Neuron (in vitro differentiated cells): ENCODE measurements at regions not wholly inside any gene's neighbourhood (a gene's known extent, or its start where the extent isn't known, plus 50 kb on each side); places are given as distances from the start of the nearest gene placed in this dataset.

Experiments
- H2AFZ ChIP-seq: one replicate; pipeline ENCODE4 v1.6.1; 2013; ENCODE audit warnings: low read depth, mild to moderate bottlenecking, inconsistent platforms, low read length, moderate library complexity
- H3K27me3 ChIP-seq: one replicate; pipeline ENCODE4 v1.6.1; 2013; ENCODE audit warnings: low read length; ENCODE audit not compliant: insufficient read depth
- H3K36me3 ChIP-seq: one replicate; pipeline ENCODE4 v1.6.1; 2013; ENCODE audit warnings: low read length; ENCODE audit not compliant: insufficient read depth
- H3K4me1 ChIP-seq: one replicate; pipeline ENCODE4 v1.6.1; 2013; ENCODE audit warnings: low read length; ENCODE audit not compliant: insufficient read depth
- H3K4me3 ChIP-seq: 2 replicates; pipeline ENCODE4 v1.5.1; 2013; ENCODE audit warnings: mild to moderate bottlenecking, low read length, moderate library complexity
- H3K9me3 ChIP-seq: one replicate; pipeline ENCODE4 v1.6.1; 2013; ENCODE audit warnings: low read length

DNA sequence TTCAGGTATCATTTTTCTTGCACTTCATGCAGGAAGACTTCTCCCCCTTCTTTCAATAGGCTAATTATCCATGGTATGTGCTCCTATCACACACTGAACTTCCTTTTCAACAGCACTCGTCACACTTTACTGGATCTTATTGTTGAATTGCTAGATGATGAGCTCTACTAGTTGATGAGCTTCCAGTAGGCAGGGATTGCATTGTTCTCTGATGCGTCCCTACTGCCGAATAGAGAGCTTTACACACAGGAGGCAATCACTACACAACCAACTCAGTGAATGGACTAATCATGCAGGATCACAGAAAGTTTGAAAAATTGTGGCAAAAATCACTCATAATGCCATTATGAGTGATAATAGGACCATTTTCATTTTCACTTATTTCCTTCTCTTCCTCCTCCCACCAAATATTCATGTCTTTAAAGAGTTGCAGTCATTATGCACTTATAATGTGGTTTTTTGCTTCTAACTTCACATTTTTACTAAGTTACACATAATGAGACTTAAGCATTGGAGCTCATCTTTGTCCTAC lies 128.1 kb upstream of the ZNF648 start:
- Histone ChIP-seq H3K27me3 (no peaks in the 10 kb centered on the region), H3K36me3 (no peaks in the 10 kb centered on the region), H2AFZ (no peak overlapping the region), H3K4me1 (peaks cover 13% of the 10 kb centered on the region), H3K4me3 (no peak overlapping the region), H3K9me3 (no peaks in the 10 kb centered on the region)

GRCh38 chr1:182186757-182187146 lies 125.2 kb upstream of the ZNF648 start:
- Histone ChIP-seq H3K4me1 (peaks cover 13% of the 10 kb centered on the region), H3K36me3 (no peaks in the 10 kb centered on the region), H3K27me3 (no peaks in the 10 kb centered on the region), H2AFZ (no peak overlapping the region), H3K9me3 (no peaks in the 10 kb centered on the region), H3K4me3 (no peak overlapping the region)

- H3K9me3 ChIP-seq = no peaks in the 10 kb centered on the region
- H3K4me1 ChIP-seq = peaks cover 13% of the 10 kb centered on the region
- H3K4me3 ChIP-seq = no peak overlapping the region
- H3K36me3 ChIP-seq = no peaks in the 10 kb centered on the region
- H3K27me3 ChIP-seq = no peaks in the 10 kb centered on the region
- no peak overlapping the region for H2AFZ ChIP-seq
Observed at GRCh38 chr1:182185842-182186756, 124.6 kb upstream of the ZNF648 start.

- Histone ChIP-seq H2AFZ (no peak overlapping the region), H3K4me1 (peaks cover 13% of the 10 kb centered on the region), H3K27me3 (no peaks in the 10 kb centered on the region), H3K9me3 (no peaks in the 10 kb centered on the region), H3K4me3 (no peak overlapping the region), H3K36me3 (no peaks in the 10 kb centered on the region)
Observed at GRCh38 chr1:182185136-182185535, 123.6 kb upstream of the ZNF648 start.

DNA sequence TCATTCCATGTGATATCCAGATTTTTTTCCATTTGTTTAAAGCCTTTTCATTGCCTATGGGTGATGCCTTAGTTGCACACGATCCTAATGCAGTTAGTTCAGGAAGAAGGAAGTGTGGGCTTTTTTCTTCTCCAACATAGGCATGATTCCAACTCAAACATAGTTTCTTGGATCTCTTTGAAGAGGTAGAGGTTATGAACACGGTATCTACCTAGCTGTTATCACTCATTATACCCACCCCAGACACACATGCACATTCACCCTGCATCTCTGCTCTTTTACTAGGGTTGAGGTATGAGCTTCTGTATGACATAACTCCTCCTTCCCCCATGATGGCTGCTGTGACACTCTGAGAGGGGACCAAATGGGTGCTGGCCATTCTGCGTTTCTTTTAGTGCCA lies 122.1 kb upstream of the ZNF648 start:
- no peaks in the 10 kb centered on the region for H3K9me3 ChIP-seq
- H3K4me3 ChIP-seq = no peak overlapping the region
- H3K27me3 ChIP-seq = no peaks in the 10 kb centered on the region
- H3K4me1 ChIP-seq = peaks cover 13% of the 10 kb centered on the region
- no peaks in the 10 kb centered on the region for H3K36me3 ChIP-seq
- H2AFZ ChIP-seq = no peak overlapping the region

- Histone ChIP-seq H3K36me3 (no peaks in the 10 kb centered on the region), H3K4me3 (no peak overlapping the region), H2AFZ (no peak overlapping the region), H3K27me3 (no peaks in the 10 kb centered on the region), H3K4me1 (peaks cover 13% of the 10 kb centered on the region), H3K9me3 (no peaks in the 10 kb centered on the region)
Observed at GRCh38 chr1:182182311-182182710, 120.8 kb upstream of the ZNF648 start.

GRCh38 chr1:182181167-182181572 lies 119.7 kb upstream of the ZNF648 start:
- H3K4me3 ChIP-seq = no peak overlapping the region

DNA sequence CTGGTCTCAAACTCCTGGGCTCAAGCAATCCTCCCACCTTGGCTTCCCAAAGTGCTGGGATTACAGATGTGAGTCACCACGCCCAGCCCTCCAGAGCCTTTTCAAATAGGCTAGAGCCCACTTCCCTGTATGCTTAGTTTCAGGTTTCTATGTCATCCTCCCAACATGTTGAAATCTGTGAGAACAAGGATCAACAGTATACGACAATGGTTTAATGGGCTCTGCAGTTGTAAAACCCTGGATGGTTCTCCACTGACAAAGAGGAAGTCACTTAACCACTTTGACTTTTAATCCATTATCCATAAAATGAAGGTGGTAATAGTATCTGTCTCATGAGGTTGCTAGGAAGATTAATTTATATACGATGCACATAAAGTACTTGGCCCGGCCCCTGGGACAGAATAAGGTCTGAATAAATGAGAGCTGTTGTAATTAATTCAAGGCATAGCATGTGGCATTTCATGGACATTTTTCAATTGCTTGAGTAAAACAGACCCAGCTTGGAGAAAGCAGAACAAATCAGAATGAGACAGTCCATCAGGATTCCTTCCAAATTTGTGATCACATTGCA lies 113.9 kb upstream of the ZNF648 start:
- no peak overlapping the region for H2AFZ ChIP-seq
- H3K4me3 ChIP-seq = no peak overlapping the region
- H3K27me3 ChIP-seq = no peaks in the 10 kb centered on the region
- no peaks in the 10 kb centered on the region for H3K4me1 ChIP-seq
- H3K9me3 ChIP-seq = no peaks in the 10 kb centered on the region
- H3K36me3 ChIP-seq = no peaks in the 10 kb centered on the region

More at GRCh38 chr1:182181167-182181572, 119.7 kb upstream of the ZNF648 start:
- no peaks in the 10 kb centered on the region for H3K36me3 ChIP-seq
- no peak overlapping the region for H2AFZ ChIP-seq
- H3K4me1 ChIP-seq = peaks cover 7% of the 10 kb centered on the region
- H3K27me3 ChIP-seq = no peaks in the 10 kb centered on the region
- no peaks in the 10 kb centered on the region for H3K9me3 ChIP-seq

DNA sequence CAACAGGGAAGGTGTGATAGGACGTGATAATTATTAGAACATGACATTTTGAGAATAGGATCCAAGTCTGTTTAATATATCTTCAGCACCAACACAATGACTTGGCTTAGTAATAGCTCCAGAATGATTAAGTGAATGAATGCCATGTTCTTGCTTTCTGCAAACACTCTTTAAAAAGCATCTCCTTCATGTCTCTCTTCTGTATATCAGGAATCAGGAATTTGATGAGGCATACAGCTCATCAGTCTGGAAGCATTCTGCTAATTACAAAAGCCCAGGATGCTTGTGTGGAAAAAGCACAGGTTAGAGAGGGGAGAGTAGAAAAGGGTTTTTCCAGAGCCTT lies 113.0 kb upstream of the ZNF648 start:
- Histone ChIP-seq H3K9me3 (no peaks in the 10 kb centered on the region), H3K27me3 (no peaks in the 10 kb centered on the region), H2AFZ (no peak overlapping the region), H3K4me1 (no peaks in the 10 kb centered on the region), H3K4me3 (no peak overlapping the region), H3K36me3 (no peaks in the 10 kb centered on the region)

- no peaks in the 10 kb centered on the region for H3K27me3 ChIP-seq
- H3K4me1 ChIP-seq = no peaks in the 10 kb centered on the region
- H3K4me3 ChIP-seq = no peak overlapping the region
- H3K9me3 ChIP-seq = no peaks in the 10 kb centered on the region
- H3K36me3 ChIP-seq = no peaks in the 10 kb centered on the region
- H2AFZ ChIP-seq = no peak overlapping the region
Observed at GRCh38 chr1:182173808-182174512, 112.4 kb upstream of the ZNF648 start.

GRCh38 chr1:182172699-182173098 lies 111.2 kb upstream of the ZNF648 start:
- Histone ChIP-seq H3K4me1 (no peaks in the 10 kb centered on the region), H3K27me3 (no peaks in the 10 kb centered on the region), H2AFZ (no peak overlapping the region), H3K36me3 (no peaks in the 10 kb centered on the region), H3K9me3 (no peaks in the 10 kb centered on the region), H3K4me3 (no peak overlapping the region)

DNA sequence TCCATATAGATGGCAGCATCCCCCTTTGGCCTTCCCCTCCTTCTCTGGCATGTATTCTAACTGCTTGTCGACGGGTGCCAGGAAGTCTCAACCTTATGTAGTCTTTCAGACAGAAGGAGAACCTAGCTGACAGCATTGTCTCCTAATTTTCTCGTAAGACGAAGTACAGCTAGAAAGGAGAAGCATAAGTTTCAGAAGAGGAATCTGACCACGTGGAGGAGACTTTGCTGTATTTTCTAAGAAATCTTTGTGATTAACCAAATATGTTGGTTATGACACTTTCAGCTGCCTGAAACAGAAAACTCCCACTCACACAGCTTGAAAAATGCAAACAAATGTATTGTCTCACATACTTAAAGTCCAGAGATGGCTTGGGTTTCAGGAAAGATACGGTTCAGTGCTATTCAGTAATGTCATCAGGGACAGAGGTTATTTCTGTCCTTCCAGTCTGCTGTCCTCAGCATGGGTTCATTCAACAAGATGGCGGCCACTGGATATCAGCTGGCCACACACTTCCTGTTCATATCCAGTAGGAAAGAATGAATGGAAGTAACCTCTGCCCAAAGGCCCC lies 109.5 kb upstream of the ZNF648 start:
- no peaks in the 10 kb centered on the region for H3K9me3 ChIP-seq
- H3K4me1 ChIP-seq = no peaks in the 10 kb centered on the region
- no peak overlapping the region for H2AFZ ChIP-seq
- no peak overlapping the region for H3K4me3 ChIP-seq
- no peaks in the 10 kb centered on the region for H3K27me3 ChIP-seq
- H3K36me3 ChIP-seq = no peaks in the 10 kb centered on the region

GRCh38 chr1:182169203-182169602 lies 107.7 kb upstream of the ZNF648 start:
- no peaks in the 10 kb centered on the region for H3K27me3 ChIP-seq
- no peaks in the 10 kb centered on the region for H3K9me3 ChIP-seq
- no peaks in the 10 kb centered on the region for H3K4me1 ChIP-seq
- no peak overlapping the region for H2AFZ ChIP-seq
- H3K36me3 ChIP-seq = no peaks in the 10 kb centered on the region
- no peak overlapping the region for H3K4me3 ChIP-seq
